SK-N-SH treated with all-trans-retinoic acid at 6 μM for 48 hours (cell line): ENCODE measurements at regions not wholly inside any gene's neighbourhood (a gene's known extent, or its start where the extent isn't known, plus 50 kb on each side); places are given as distances from the start of the nearest gene placed in this dataset.

Experiments used
- CREB5 ChIP-seq: fragments of 250-450 bp; sonication (Bioruptor Pico); IDR thresholded peaks from 2 replicates; pipeline ENCODE4 v1.5.1; 2020; ENCODE audit warnings: low read depth, mild to moderate bottlenecking, moderate library complexity
- ISL1 ChIP-seq: fragments of 250-450 bp; sonication (Bioruptor Pico); IDR thresholded peaks from 2 replicates; pipeline ENCODE4 v2.1.2; 2022; ENCODE audit warnings: mild to moderate bottlenecking, moderate library complexity
- OSR1 ChIP-seq: fragments of 250-450 bp; sonication (Bioruptor Pico); IDR thresholded peaks from 2 replicates; pipeline ENCODE4 v1.8.0; 2022; ENCODE audit warnings: moderate library complexity, mild to moderate bottlenecking, inconsistent platforms
- PATZ1 ChIP-seq: fragments of 250-450 bp; sonication (Bioruptor Pico); IDR thresholded peaks from 2 replicates; pipeline ENCODE4 v1.8.0; 2020; ENCODE audit warnings: mild to moderate bottlenecking, moderate library complexity, borderline replicate concordance
- PPARA ChIP-seq: fragments of 250-450 bp; sonication (Bioruptor Pico); IDR thresholded peaks from 2 replicates; pipeline ENCODE4 v1.5.0; 2020; ENCODE audit warnings: mild to moderate bottlenecking, borderline replicate concordance
- SNAI2 ChIP-seq: fragments of 250-450 bp; sonication (Bioruptor Pico); IDR thresholded peaks from 2 replicates; pipeline ENCODE4 v1.5.0; 2020; ENCODE audit warnings: mild to moderate bottlenecking, moderate library complexity
- ZFP3 ChIP-seq: fragments of 250-450 bp; sonication (Bioruptor Pico); IDR thresholded peaks from 2 replicates; pipeline ENCODE4 v1.5.0; 2020; ENCODE audit warnings: mild to moderate bottlenecking, moderate library complexity
- ZNF8 ChIP-seq: fragments of 450-650 bp; formaldehyde crosslinking; IDR thresholded peaks from 2 replicates; pipeline ENCODE4 v1.5.0; 2020; ENCODE audit warnings: mild to moderate bottlenecking, moderate library complexity

GRCh38 chr11:109034339-109034696 lies 369.4 kb downstream of the DDX10 start:
- TF ChIP-seq ZNF8 (CRISPR knock-in tag) (no peak), CREB5 (CRISPR knock-in tag) (no peak), OSR1 (CRISPR knock-in tag) (no peak), ISL1 (CRISPR knock-in tag) (no peak), PATZ1 (CRISPR knock-in tag) (no peak), SNAI2 (CRISPR knock-in tag) (no peak), ZFP3 (CRISPR knock-in tag) (no peak), PPARA (CRISPR knock-in tag) (no peak)
